ELF-1 (cell line): ENCODE measurements at regions not wholly inside any gene's neighbourhood (a gene's known extent, or its start where the extent isn't known, plus 50 kb on each side); places are given as distances from the start of the nearest gene placed in this dataset.
"Not testable (repeated sequence)": the region's sequence is repeated elsewhere in the genome, so short reads cannot be mapped to it uniquely, and the experiment has no call there.

Source experiments
- DNase-seq: peaks from one replicate; pipeline ENCODE4 v3.0.0-alpha.2; 2016; ENCODE audit warnings: low read depth, low spot score

DNA sequence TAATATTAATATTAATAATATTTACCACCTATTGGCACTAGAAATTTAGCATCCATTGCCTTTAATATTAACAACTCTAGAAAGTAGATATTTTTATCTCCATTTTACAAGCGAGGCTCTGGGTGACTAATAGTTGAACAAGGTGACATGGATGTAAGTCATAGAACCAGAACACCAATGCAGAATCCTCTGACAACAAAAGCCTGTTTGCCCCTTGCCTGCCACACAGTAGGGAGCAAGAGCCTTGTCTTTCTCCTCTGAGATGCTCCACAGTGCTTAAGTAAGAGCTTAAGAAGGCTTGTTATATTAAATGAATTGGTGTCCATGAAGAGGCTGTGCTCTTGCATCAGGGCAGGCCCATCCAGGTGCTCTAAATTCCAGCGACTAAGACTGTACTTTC lies 51.2 kb upstream of the LBX1 start:
- no peak for DNase-seq

DNA sequence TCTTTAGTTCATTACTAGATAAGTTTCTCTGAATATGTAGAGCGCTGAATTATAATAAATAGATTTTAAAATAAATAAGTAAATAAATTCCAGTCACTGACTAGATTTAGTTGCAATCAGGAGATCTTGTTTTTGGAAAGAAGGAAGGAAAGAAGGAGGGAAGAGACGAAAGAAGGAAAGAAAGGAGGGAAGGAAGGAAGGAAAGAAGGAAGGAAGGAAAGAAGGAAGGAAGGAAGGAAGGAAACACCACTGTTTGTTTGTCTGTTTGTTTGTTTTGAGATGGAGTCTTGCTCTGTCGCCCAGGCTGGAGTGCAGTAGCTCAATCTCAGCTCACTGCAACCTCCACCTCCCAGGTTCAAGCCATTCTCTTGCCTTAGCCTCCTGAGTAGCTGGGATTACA lies 51.7 kb upstream of the LBX1 start:
- DNase-seq, result not testable (repeated sequence)

DNA sequence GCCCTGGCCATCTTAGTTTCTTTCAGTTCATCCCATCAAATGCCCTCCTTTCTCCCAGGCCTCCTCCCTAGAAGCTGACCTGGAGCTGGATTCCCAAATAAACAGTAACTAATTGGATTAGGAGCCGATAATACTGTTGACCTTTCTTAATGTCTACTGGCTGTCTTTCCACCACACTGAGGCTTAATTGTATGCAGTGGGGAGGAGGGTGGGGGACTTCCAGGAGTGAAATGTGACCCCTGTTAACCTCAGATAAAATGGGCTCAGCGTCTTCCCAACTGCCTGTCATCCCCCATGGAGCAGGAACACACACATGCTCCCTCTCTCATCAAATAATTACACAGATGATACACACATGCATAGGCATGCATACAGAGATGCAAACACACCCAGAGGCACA lies 53.7 kb upstream of the LBX1 start:
- DNase-seq, result no peak

DNA sequence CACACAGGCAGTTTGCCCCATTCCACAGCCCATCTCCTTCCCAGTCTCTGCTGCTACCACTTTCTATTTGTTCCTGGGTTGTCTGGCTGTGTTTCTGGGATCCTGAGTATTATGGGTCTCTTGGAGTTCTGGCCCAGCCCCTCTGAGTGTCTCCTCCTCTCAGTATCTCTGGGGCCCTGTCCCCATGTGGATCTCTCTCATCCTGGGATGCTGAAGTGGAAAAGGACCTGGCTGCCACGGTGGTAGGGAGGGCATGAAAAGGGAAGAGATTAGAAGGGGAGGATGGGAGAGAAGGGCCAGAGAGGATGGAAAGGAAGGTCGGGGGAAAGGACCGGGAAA lies 54.5 kb upstream of the LBX1 start:
- no peak for DNase-seq

DNA sequence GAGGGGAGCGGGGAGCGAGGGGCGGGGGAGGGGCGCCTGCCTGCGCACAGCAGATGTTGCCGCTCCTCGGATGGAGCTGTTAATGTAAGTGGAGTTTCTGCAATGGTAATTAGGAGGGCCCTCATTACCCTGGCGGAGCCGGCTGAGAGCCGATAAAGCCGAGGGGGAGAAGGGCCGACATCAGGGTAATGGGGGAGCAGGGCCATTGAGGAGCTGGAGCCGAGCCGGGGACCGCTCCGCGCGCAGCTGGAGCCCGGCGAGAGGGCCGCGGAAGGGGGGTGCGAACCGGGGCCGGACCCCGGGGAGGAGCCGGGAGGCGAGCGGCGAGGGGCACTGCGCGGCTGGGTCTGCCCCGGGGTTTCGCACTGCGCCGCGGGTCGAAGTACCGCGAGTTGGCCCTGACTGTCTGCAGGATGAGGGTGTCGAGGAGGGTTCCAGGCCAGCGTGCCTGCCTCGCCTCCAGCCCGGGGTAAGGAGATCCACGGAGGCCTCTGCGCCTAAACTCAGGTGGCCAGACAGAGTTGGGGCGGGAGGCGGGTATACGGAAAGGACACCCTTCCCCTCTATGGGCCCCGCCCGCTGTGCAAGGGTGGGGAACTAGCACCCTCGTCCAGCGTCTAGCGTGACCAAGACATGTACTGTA lies 55.0 kb upstream of the LBX1 start:
- no peak for DNase-seq

DNA sequence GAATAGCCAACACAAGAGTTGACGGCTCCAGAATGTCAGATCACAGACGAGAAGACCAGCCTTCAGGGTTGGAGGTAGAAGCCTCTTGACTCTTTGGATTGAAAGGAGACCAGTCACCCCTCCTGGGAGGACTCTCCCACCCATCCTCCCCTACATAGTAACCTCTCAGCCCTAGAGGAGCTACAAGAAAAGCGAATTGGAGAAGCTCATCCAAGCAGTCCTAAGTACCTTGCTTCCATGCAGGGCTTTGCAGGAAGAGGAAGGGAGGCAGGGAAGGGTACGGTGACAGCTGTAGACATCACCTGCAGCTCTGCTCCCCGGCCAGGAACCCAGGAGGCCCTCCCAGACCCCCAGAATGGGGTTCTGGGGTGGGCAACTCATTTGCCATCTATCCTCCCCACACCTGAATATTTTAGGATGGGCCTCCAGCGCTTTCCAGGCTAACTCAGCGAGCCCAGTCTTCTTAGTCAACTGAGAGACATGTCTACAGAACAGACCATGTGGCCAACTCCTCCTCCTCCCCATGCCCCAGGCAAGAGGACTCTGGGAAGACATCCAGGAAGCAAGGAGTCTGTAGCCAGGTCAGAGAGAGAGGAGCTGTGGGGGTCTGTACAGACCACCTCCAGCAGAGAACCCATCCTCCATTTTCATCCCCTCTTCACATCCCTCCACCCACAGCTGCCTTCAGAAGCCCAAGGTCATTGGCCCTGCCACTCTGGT lies 55.6 kb upstream of the LBX1 start:
- DNase-seq, result peak; percentile 44

DNA sequence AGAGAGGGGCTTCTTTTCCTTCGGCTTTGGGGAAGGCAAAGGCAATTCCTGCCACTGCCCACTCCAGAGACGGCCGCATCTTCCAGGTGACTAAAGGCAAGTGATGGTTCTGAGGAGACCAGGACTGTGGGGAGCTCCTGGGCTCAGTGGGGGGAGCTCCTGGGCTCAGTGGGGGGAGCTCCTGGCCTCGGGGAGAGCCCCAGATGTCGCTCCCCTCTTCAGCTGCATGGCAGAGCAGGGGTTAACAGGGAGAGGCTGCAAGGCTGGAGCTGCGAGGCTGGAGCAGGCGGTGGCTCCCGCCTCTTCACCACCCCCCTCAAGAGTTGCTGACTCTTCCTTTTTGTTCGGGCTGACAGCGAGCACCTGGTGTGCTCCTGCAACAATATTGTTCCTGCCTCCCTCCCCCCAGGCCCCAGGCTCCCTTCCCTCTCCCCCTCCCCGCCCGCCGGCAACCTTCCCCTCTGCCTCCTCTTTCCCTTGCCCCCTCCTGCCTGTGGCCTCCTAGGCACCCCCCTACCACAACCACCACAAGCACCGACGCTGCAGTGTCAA lies 56.3 kb upstream of the LBX1 start:
- peak; percentile 90 for DNase-seq

DNA sequence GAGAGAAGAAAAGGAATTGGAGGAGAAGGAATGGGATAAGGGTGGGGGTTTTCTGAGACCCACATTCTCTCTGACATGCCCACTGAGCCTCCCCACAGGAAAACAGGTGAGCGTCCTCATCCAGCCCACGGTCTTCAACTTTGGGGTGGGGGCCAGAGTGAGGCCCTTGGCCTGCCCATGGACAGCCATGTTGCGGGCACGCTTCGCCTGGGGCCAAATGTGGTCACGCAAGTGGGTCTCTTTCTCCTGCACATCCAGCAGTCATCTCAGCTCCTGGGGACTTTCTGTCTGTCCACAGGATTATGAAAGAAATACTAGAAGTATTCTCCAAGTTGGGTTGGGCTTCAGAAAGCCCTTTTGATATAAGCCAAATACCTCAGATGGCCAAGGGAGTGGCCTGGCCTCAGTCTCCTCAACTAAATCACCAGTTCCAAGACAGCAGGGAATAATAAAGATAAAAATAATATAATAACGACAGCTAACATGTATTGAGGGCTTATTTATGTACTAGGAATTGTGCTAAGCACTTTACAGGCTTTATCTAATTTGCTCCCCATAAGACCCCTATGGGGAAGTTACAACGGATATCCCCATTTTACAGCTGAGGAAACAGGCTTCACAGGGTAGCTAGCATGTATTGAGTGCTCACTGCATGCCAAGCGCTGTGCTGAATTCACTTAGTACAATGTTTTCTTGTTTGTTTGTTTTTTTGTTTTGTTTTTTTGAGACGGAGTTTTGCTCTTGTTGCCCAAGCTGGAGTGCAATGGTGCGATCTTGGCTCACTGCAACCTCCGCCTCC lies 57.2 kb upstream of the LBX1 start:
- no peak for DNase-seq

DNA sequence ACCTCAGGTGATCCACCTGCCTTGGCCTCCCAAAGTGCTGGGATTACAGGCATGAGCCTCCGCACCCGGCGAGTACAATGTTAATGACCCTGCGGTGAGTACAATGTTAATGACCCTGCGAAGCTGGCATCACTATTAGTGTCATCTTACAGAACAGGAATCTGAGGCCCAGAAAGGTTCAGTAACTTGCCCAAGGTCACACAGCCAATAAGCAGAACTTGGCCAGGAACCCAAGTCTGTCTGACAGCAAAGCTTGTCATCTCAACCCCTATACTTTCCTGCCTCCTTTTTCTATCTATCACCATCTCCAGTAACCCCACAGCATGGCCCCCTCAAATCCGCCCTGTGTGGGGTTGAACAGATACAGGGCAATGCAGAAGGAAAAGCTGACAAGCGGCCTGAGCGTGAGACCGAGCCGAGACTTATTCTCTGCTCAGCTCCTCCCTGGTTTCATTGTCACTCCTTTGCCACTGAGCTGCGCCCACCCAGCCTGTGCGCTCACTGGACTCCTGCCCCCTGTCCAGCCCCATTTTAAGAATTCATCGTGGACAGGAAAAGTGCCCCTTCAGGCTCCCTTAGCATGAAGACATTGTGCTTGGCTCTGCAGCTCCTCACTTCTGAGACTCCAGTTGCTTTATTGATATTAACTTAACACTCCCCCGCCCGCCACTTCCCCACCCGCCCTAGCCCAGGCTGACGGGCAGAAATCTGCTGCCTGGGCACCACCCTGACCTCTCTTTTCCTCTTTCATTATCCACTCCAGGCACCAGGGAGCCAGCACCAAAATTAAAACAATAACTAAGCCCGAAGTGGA lies 58.1 kb upstream of the LBX1 start:
- DNase-seq, result no peak

DNA sequence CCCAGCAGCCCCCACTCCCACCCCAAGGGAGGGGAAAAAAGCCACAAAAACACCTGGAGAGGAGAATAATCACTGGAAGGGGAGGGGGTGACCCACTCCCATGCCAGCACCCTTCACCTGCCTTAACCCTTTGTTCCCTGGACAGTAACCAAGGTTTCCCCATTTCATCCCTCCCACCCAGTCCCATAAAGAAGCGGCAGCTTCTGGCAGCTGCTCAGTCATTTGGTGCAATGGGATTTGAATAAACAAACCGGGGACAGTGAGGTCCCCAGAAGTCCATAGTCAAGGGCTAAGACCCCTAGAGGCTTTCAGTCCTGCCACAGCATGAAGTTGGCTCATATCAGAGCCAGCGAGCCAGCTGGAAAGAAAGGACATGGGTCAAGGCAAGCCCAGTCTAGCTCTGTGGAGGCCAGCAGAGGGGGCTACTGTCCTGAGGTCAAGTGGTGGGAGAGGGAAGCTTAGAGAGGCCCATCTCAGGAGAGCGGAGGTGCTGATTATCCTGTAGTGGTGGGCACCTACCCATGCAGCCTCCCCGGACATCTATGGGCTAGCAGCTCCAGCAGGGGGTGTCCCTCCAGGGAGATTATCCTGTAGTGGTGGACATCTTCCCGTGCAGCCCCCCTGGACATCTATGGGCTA lies 58.9 kb upstream of the LBX1 start:
- peak; percentile 80 for DNase-seq

DNA sequence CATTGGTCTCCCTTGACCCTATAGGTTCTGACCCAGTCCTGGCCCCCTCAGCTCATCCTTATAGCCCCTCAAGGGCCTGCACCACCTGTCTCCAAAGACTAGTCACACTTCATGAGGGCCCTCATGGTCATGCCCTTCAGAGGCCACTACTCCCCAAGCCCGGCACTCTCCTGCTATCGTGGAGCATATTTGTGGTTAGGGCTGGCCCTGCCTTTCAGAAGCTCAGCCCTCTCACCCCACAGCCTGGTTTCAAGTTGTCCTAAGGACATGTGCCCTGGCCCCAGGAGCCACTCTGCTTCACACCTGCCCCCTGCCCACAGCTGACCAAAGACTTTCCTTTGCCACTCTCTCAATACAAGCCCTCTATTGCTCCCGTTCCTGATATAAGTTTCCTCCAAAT lies 60.3 kb upstream of the LBX1 start:
- no peak for DNase-seq

DNA sequence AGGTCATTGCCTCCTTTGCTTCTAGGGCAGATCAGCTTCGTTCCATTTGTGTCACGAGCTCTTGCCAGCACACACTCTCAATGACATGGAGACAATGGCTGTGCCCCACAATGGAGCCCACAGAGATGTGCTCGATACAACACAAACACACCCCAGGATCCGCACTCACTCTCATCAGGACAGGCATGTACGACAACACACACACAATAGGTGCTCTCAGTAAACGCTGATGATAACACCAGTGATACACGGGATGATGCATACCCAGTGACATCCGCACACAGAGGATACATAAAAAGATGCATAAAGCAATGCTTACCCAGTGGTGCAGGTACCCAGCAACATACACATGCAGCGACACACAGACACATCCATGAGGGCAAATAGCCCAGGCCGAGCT lies 61.2 kb upstream of the LBX1 start:
- no peak for DNase-seq

DNA sequence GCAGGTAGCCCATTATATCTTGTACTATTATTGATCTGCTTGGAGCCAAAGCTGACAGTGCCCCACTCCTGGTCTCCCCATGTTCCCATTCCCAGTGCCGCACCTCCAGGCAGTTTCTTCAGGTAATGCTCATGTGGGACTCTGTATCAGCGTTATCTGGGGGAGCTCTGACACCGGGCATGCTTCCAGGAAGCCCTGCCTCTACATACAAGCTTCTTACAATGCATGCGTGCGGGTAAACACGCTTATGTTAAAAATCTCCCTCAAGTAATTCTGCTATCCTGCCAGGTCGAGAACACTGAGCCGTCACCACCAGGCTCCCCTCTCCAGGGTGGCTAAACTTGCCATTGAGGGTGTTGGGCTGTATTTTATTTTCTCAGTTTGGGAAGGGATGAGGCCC lies 61.6 kb upstream of the LBX1 start:
- no peak for DNase-seq

DNA sequence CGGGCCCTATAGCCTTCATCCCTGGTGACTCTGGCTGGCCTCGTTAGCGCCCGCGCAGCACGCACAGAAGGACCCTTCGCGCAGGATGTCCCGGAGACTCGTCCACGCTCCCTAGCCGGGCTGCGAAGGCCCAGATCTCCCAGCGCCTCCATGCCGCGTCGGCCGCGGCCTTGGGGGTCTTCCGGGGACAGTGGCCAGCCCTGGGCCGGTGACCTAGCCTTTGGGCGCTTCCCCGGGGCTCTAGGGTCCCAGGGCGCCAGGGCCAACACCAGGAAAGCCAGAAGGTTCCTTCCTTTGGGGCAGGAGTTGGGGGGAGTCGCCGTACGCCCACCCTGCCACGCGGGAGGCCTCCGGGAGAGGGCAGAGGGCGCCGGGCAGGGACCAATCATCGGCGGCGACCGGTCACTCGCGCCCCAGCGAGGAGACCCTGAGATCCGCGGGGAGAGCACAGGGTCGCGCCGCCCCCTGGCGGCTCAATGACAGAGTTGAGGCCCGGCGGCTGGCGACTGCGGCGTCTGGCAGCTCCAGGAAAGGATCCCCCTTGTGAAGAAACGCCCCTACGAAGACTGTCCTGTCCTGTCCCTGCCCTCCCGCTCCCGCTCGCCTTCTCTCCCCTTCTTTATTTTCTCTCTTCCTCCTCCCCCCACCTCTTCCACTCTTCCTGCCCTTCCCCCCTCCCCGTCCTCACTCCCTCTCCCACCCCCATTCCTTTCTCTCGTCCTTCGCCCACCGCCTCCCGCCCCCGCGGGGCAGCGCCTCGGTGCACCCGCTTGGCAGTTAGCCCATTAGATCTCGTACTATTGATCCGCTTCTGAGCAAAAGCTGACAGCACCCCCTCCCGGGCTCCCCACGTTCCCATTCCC lies 62.3 kb upstream of the LBX1 start:
- peak; percentile 88 for DNase-seq

DNA sequence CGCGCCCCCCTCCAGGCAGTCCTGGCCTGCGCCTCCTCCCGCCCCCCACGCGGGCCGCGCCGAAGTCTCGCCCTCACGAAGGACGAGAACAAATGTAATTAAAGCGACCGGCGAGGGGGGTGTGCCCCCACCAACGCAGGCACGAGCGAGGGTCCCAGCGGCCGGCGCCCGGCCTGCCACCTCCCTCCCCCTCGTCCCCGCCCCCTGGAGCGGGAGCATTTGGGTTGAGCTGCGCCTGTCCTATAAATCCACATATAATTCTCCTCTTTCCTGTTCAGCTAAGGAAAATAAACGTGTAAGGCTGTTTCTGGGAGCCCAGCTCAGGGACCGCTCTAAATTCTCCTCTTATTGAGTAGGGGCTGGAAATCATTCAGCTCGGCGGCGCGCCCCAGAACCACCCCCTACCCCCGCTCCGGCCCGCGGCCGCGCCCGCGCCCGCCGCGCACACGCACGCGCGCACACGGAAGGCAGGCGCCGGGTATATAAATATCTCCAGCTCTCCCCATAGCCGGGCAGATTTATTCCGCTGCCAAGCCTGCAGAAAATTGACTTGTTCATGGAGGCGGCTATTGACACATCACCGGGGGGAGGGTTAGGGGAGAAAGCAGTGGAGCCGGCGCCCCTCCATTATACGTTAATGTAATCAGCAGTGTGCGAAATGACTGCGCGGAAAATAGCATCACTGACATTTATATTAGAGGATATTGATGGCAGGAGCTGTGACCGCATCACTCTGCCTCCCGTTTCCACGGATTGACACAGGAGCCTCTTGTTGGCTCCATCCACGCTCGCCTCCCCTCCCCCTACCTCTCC lies 61.6 kb upstream of the BTRC start:
- peak; percentile 35 for DNase-seq

DNA sequence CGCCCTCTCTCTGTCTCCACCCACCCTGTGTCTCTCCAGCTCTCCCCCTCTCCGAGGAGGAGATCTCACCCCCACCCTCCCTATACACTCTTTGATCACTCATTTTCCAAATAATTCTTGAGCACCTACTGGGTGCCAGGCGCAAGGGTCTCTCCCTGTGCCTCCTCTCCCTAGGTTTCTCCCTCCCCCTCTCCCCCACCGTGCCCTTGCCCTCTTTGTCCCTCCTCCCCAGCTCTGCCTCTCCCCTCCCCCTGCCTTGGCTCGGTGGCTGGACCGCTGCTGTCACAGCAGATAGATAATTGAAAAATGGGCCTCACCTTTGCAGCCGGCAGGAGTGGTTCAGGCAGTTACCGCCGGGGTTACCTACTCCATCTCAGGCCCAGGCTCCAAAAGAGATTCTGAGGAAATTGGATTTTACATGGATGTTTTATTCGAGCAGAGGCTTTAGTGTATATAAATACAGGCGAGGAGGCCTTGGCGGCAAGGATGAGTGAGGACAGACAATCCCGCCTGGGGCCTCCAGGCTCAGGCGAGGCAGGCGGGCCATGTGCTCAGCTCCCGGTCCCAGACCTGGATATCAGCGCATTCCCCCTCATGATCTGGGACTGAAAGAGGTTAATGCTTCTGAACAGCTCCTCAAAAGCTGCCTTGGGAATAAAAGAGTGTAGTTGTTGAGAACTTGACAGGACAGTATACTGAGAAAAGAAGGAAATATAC lies 60.8 kb upstream of the BTRC start:
- DNase-seq, result peak; percentile 76

DNA sequence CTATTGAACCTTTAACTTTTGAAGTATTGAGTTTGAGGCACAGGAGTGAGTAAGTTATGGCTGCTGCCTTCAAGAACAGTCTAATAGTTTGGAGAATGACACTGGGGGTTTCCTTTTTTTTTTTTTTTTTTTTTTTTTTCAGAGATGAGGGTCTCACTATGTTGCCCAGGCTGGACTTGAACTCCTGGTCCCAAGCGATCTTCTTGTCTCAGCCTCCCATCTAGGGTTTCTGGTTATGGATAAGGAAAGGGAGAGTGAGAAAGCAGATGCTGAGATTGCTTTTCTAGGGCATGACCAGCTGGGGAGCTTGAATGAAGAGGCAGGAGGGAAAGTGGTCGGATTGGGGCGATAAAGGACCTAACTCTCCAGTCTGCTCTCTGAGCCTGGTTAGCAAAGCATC lies 59.9 kb upstream of the BTRC start:
- DNase-seq, result no peak

DNA sequence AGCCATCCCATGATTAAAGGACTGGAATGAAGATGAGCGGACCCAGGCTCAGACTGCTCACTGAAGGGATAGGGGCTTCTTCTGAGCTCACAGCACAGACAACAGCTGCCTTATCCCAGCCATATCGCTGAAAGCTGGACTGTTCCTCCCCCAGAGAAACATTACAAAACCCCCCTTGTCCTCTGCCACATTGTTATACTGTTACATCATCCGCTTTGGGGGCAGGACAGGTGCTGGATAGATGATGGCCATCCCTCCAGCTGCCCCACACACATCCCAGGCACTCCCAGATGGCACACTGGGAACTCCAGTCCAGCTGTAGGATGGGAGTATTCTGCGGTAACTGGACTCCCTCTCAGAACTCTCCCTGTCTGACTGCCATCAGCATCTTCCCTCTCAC lies 58.7 kb upstream of the BTRC start:
- DNase-seq, result no peak
